ENCODE measurements at regions not wholly inside any gene's neighbourhood (a gene's known extent, or its start where the extent isn't known, plus 50 kb on each side); places are given as distances from the start of the nearest gene placed in this dataset.

GRCh38 chr20:48307277-48307676, 520.5 kb downstream of the PREX1 start:
- no peak for TF ChIP-seq POLR2A (IDR thresholded peaks at IDR 0.05; ENCODE audit: low read depth)
- TF ChIP-seq POLR2AphosphoS5 (IDR thresholded peaks at IDR 0.05), result no peak
